LNCAP (cell line): ENCODE measurements at regions not wholly inside any gene's neighbourhood (a gene's known extent, or its start where the extent isn't known, plus 50 kb on each side); places are given as distances from the start of the nearest gene placed in this dataset.

Experiments
- TF ChIP-seq, protein P1 (sequence below): fragments of 450-650 bp; IDR thresholded peaks from 2 replicates; pipeline ENCODE4 v1.5.1; 2017; ENCODE audit warnings: mild to moderate bottlenecking

DNA sequence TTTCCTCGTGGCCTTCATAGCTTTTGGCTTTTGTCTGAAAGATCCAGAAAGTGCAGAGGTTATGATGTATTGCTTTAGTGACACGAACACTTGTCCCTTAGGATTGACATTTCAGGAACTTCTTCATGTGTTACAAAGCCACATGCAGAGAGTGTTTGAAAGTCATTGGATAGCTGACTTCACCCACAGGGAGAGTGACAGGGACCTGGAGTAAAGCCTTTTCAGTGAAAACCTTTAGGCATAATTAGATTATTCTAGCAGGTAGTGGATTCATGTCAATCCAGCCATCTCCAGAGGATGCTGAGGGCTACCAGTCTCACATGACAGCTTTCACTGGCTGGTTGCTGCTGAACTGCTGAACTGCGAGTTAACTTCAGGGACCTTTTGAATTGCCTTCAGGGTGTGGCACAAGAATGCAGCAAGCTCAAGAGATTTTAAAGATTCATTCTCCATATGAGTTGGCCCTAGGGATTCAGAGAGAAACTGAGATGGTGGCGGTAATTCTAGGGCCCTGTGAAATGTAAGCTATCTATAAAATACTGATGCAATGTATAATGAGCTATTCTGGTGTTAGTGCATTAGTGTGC is 267.0 kb upstream of the GOLIM4 start:
- TF ChIP-seq, protein P1, sequence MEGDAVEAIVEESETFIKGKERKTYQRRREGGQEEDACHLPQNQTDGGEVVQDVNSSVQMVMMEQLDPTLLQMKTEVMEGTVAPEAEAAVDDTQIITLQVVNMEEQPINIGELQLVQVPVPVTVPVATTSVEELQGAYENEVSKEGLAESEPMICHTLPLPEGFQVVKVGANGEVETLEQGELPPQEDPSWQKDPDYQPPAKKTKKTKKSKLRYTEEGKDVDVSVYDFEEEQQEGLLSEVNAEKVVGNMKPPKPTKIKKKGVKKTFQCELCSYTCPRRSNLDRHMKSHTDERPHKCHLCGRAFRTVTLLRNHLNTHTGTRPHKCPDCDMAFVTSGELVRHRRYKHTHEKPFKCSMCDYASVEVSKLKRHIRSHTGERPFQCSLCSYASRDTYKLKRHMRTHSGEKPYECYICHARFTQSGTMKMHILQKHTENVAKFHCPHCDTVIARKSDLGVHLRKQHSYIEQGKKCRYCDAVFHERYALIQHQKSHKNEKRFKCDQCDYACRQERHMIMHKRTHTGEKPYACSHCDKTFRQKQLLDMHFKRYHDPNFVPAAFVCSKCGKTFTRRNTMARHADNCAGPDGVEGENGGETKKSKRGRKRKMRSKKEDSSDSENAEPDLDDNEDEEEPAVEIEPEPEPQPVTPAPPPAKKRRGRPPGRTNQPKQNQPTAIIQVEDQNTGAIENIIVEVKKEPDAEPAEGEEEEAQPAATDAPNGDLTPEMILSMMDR = no peak

DNA sequence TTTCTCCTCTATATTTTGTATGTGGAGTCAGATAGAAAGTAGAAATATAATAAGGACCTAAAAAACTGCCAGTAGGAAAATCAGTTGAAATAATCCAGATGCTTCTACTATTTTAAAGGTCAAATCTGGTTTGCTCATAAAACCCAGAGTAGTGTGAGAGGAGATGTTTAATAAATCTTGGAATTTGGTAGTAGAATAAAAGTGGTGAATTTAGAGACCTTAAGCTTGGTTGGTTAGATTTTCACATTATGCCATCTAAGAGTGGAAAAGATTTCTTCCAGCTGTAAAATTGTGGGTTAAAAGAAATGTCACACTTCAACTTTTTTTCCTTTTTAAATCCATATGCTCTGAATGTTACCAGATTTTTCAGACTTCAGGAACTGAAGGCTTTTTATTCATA is 266.4 kb upstream of the GOLIM4 start:
- TF ChIP-seq, protein P1 = no peak

DNA sequence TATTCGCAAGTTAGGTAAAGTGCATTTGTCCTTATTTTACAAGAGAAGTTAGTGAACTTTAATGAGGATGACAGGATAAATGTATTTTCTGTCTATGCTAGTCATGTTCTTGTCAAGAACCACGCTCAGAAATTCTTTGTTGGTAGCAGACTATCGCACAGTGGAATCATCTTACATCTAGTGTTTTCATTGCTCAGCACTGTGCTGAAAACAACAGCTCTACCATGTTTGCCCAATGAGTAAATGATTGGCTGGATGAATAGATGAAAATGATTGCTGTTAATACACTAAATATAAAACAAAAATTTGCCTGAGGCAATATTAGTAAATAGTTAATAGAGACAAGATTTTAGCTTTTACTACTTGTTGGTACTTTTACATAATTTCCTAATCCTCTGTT is 265.3 kb upstream of the GOLIM4 start:
- TF ChIP-seq, protein P1 = no peak

DNA sequence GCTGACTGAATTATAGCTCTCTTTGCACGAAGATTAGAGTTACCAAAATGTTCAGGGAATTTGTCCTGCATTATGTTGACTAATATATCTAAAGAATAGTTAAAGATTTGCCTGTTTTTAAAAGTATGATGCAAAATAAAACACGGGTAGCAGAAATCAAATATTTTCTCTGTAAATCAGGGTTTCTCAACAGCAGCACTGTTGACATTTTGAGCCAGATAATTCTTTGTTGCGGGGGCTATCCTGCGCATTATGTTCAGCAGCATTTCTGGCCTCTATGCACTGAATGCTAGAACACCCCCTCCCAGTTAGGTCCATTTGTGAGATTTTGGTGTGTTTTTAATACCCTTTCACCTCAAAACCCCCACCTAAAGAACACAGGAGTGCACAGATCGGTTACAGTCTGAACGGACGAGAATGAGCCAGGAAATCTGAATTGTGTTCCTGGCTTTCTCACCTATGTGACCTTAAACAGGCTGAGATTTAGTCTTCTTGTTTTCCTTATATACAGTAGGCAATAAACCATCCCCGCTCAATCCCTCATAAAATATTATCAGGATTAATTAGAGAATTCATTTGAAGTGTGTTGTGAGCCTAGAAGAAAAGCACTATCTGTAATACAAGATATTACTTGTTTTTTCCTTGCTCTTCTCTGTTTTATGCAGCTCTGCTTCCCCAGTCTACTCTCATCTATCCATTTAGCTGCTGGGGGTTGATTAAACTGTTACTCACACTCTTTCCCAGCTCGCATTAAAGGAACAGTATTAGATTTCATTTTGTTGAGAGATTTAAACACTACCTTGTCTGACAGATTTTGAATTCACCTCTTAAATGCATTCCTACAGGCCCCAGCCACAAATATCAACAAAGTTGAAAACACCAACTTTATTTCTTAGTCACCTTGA is 247.5 kb upstream of the GOLIM4 start:
- TF ChIP-seq, protein P1 = no peak

DNA sequence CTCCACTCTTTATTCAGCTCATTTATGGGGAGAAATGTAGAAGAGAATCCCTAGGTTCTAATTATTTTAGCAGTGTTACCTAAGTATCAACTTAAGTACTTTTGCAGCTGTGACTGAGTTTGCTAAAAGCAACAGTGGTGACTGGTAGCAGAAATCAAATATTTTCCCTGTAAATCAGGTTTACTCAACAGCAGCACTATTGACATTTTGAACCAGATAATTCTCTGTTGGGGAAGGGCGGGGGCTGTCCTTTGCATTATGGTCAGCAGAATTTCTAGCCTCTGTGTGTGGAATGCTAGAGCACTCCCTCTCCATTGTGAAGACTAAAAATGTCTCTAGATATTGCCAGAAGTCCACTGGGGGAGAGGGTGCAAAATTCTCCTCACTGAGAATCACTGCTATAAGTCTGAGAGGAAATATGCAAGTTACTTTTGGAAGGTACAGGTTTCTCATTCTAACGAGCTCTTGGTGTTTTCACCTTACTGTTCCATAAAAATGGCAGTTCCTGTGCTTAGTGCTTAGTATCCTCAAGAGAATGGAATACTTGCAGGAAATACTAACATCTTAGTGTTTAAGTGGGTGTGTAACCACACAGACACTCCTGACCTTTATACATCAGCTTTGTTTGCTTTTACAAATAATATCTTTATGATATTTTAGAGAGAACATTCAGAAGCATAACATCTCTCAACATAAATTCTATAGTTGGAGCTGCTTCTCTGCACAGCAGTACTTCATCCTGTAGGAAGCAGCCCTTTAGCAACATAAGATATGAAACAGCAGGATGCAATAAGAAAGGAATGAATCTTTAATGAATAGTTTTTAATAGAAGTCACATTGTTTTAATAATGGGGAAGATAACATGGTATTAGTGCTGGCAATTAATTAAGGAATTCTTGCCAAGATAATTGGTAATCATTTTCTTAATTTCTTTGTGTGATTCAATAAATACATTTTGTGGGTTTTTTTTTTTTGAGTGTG is 246.5 kb upstream of the GOLIM4 start:
- TF ChIP-seq, protein P1 = no peak

DNA sequence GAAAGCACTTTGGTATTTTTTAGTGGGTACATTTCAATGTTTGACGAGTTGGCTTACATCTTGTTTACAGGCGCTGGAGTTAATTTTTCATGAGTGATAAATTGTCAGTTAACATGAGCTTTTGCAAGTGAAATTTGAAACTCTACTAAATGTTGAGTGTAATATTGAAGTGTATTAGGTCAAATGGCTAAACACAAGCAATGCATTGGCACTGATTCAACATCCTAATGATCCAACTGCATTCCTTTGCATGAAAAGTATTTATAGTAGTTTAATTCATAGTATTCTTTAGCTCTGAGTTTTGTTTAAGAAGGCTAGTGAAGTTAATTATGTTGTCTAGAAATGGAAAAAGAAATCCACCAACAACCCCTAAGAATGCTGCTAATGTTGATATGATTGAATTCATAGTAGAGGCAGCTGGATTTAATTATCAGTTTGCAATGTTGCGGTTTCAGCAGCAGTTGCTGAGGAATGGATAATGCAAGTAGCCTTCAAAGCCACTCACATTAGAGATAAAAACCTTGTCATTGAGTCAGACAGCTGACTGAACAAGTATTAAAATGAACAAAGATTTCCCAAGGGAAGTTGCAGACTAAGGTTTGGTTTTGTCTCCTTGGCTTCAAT is 245.6 kb upstream of the GOLIM4 start:
- TF ChIP-seq, protein P1 = no peak

DNA sequence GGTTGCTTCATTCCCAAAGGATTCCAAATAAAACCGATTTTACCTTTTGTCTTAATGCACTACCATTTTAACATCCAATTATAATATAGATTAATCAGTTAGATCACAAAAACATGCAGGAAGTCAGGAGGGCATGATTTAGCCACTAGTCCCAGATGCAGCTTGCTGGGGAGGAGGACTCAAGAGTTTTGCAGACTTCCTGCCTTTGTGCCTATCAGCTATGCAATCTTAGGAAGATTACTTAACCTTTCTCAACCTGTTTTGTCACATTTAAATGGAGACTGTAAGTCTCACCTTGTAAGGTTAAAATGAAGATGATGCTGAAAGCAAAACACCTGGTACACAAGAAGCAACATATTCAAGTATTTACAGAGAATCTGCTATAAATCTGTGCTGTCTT is 242.4 kb upstream of the GOLIM4 start:
- TF ChIP-seq, protein P1 = no peak
